Glomerular visceral epithelial cell (primary cell): ENCODE measurements at regions not wholly inside any gene's neighbourhood (a gene's known extent, or its start where the extent isn't known, plus 50 kb on each side); places are given as distances from the start of the nearest gene placed in this dataset.

Experiments
- DNase-seq: peaks from one replicate; pipeline ENCODE4 v3.0.0-alpha.2; 2016; ENCODE audit errors: extremely low spot score

DNA sequence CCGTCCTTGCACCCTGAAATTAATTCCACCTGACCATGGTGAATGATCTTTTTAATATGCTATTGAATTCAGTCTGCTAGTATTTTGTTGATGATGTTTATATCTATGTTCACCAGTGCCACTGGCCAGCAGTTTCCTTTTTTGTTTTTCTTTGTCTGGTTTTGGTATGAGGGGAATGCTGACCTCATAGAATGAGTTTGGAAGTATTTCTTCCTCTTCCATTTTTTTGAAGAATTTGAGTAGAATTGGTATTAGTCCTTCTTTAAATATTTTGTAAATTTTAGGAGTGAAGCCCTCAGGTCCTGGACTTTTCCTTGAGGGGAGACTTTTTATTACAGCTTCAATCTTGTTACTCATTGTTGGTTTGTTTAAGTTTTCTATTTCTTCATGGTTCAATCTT is 231.6 kb downstream of the MRPL39 start:
- DNase-seq, result no peak

DNA sequence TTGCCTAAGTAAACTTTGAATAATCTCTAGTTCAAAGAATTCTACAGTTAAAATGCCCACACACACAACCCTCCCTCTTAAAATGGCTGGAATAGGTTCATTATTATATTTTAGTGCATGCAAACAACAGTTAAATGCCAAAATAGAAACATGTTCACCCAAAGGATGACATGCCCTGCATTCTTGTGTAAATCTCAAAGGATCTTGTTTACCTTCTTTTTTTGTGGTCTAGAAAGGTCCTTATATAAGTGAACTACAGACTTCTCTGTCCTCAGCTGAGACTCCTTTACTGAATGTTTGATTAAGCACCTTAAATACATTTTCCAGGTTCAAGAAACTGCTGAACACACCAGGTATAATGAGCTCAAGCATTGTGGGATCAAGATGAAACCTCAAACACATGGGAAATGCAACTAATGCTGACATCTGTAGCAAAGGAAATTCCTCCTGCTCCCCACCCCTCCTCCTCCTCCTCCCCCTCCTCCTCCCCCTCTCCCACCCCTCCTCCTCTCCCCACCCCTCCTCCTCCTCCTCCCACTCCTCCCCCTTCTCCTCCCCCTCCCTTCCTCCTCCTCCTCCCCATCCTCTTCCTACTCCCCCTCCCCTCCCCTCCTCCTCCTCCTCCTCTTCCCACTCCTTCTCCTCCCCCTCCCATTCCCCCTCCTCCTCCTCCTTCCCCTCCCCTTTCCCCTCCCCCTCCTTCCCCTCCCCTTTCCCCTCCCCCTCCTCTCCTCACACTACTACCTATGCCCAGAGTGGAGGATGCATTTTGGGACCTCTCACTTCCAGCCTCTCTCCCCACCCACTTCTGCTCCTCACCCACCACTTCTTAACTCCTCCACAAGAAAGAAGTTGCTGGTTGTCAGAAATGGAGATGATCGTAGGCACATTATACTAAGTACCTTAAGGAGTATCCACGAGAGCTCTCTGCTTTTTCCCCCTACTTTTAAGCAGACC is 233.9 kb downstream of the MRPL39 start:
- no peak for DNase-seq

- peak; percentile 18 for DNase-seq
These were observed 235.3 kb downstream of the MRPL39 start for GRCh38 chr21:25371841-25372425.

- DNase-seq, result peak; percentile 91
These were observed 237.0 kb downstream of the MRPL39 start for GRCh38 chr21:25370311-25370744.

DNA sequence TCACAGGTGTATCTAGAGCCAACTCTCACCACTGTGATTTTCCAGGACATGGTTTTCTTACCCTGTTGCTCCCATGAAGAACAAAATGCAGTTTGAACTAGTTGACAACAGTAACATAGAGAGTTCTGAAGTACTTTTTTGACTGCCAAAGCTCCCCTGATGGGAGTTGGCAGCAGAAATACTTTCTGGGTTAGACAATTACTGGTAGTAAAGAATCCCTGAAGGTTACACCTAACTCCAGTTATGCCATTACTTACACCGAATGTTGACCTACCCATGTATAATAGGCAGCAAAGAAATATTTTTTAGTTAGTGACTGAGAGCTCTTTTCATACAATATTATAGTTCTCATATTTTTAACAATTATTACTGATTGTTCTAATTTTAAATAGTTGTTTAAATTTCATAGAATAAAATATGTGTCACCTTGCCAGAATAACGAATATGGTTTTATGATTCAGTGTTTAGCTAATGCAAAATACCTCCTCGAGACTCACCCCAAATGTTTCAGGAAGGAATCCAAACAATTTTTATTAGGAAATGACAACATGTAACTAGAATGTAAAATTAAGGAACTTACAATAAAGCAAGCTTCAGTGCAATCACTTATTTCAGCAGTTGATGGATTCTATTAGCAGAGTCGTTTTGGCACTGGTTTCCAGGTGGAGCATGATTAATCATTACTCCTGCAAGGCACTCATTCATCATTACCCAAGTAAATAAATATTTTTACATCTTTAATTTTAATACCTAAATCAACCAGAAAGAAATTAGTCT is 237.6 kb downstream of the MRPL39 start:
- DNase-seq, result peak; percentile 46

DNA sequence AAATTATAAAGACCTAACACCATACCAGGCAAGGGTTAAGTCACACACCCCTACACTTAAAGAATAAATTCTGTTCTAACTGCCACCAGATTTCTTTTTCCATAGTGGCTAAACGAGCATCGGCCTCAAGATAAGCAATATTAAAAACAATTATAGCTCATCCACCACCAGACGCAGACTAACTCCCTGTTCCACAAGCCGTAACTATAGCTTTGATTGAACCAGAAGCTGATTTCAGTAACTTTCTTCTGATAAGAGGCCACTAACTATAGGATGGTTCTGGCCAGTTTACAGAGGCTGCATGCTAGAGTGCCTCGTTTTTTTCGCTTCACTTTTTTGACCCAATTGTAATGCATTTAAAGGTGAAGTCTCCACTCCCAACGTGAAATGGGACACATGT is 238.8 kb downstream of the MRPL39 start:
- no peak for DNase-seq

- no peak for DNase-seq
These were observed 241.2 kb downstream of the MRPL39 start for GRCh38 chr21:25366116-25366515.

GRCh38 chr21:25362375-25363267 is 244.7 kb downstream of the MRPL39 start:
- DNase-seq, result no peak

GRCh38 chr21:25361765-25362164 is 245.5 kb downstream of the MRPL39 start:
- no peak for DNase-seq

- DNase-seq, result no peak
These were observed 246.2 kb downstream of the MRPL39 start for GRCh38 chr21:25361097-25361496.

GRCh38 chr21:25360593-25360992 is 246.7 kb downstream of the MRPL39 start:
- DNase-seq, result no peak

GRCh38 chr21:25359724-25360123 is 247.6 kb downstream of the MRPL39 start:
- no peak for DNase-seq

GRCh38 chr21:25350056-25350455 is 257.2 kb downstream of the MRPL39 start:
- peak; percentile 46 for DNase-seq

DNA sequence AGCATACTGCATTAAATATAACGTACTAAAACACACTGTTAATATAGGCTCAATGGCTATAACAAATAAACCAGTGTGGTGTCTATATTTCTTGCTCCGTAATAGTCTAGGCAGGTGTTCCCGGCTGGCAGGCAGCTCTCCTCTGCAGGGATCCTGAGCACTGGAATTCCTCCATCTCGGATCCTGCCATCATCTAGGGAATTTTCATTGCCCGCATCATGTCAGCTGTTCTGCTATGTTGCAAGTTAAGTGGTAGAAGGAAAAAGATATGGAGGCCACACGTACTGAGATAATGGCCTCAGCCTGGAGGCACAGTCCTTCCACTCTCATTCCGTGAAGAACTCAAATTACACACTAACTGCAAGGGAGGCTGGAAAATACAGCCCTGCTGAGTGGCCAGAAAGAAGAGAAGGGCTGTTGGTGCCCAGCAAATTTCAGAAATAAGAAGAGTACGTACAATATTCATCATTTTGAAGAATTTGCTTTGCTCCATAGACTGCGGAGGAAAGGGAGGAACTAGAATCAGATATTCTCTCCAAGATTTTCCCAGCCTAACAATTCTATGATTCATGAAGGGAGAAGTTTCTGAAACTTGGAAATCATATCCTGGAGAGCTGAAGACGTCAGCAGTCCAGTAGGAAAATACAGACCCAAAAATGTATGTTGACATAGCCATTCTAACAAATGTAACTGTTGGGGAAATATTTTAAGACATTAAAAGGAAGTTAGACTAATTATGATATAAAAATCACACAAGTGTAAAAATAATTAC is 263.3 kb downstream of the MRPL39 start:
- no peak for DNase-seq

DNA sequence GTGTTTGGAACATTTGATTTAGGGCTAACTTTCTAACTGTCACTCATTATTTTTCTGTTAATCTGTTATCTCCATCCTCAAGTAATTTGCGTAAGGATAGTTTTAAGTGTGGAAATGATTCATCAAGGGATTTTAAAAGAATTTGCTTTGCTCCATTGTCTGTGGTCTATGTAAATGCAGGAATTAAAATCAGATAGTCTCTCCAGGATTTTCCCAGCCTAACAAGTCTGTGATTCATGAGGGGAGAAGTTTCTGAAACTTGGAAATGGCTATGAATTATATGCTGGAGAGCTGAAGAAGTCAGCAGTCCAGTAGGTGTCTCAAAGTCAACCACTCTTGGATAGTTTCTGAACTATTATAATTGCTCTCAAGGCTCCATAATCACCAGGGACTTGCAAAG is 264.5 kb downstream of the MRPL39 start:
- DNase-seq, result peak; percentile 8

GRCh38 chr21:25341981-25342380 is 265.3 kb downstream of the MRPL39 start:
- DNase-seq, result no peak

DNA sequence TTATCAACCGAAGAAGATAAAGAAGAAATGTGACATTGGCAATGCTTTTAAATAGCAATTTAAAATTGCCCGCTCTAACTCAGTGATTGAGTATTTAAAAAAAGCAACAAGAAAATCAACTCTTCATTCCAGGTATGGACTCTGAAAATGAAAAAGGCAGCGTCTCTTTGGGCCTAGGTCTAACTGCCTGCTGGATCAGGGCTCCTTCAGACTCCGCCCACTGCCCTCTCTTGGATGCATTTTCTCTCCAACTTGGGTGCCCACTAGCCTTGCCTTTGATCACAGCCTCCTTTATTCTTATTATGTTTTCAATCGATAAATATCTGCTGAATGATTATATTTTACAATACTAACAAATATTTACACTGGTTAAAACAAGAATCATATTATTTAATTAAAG is 268.9 kb downstream of the MRPL39 start:
- DNase-seq, result no peak

GRCh38 chr21:25334046-25334730 is 273.1 kb downstream of the MRPL39 start:
- peak; percentile 6 for DNase-seq

- no peak for DNase-seq
These were observed 276.0 kb downstream of the MRPL39 start for GRCh38 chr21:25331286-25331685.

GRCh38 chr21:25330266-25330665 is 277.0 kb downstream of the MRPL39 start:
- no peak for DNase-seq
